GM23338 (cell line): ENCODE measurements at regions not wholly inside any gene's neighbourhood (a gene's known extent, or its start where the extent isn't known, plus 50 kb on each side); places are given as distances from the start of the nearest gene placed in this dataset.
A peak's percentile ranks its signal among the peaks of the same experiment; 100 is the strongest.

Source experiments
- ATAC-seq: fragments of 200-7000 bp; cut with Tn5 transposase; 3 replicates; pipeline ENCODE4 v1.9.1; 2020
- DNase-seq: peaks from one replicate; pipeline ENCODE4 v3.0.0-alpha.2; 2015; ENCODE audit warnings: low spot score
- H2AFZ ChIP-seq: fragments of 200-600 bp; sonication (generic); 2 replicates; pipeline ENCODE4 v1.8.0; 2016; ENCODE audit warnings: antibody characterized with exemption, mild to moderate bottlenecking, moderate library complexity
- H3F3A ChIP-seq: fragments of 200-600 bp; sonication (generic); replicated peaks from 2 replicates; pipeline ENCODE4 v1.8.0; 2017; ENCODE audit warnings: antibody characterized with exemption, mixed run types, low read depth
- H3K27ac ChIP-seq: fragments of 200-600 bp; sonication (generic); 2 replicates; pipeline ENCODE4 v1.6.1; 2016; ENCODE audit warnings: low read depth
- H3K27me3 ChIP-seq: fragments of 200-600 bp; sonication (generic); 2 replicates; pipeline ENCODE4 v1.8.0; 2016; ENCODE audit warnings: mild to moderate bottlenecking, mixed run types, moderate library complexity; ENCODE audit not compliant: insufficient read depth
- H3K36me3 ChIP-seq: fragments of 200-600 bp; sonication (generic); 2 replicates; pipeline ENCODE4 v1.8.0; 2016; ENCODE audit warnings: mild to moderate bottlenecking; ENCODE audit not compliant: insufficient read depth
- H3K4me1 ChIP-seq: fragments of 200-600 bp; sonication (generic); 2 replicates; pipeline ENCODE4 v1.8.0; 2016; ENCODE audit warnings: mild to moderate bottlenecking, moderate library complexity; ENCODE audit not compliant: insufficient read depth
- H3K4me2 ChIP-seq: fragments of 200-600 bp; sonication (generic); 2 replicates; pipeline ENCODE4 v1.7.1; 2017; ENCODE audit warnings: mixed run types
- H3K4me3 ChIP-seq: fragments of 200-600 bp; sonication (generic); 2 replicates; pipeline ENCODE4 v1.6.1; 2016; ENCODE audit warnings: mixed run types
- H3K79me2 ChIP-seq: fragments of 200-600 bp; sonication (generic); replicated peaks from 2 replicates; pipeline ENCODE4 v1.8.0; 2017; ENCODE audit warnings: mild to moderate bottlenecking; ENCODE audit not compliant: insufficient read depth
- H3K9me2 ChIP-seq: fragments of 200-600 bp; sonication (generic); 2 replicates; pipeline ENCODE4 v1.8.0; 2017; ENCODE audit not compliant: insufficient read depth
- H4K20me1 ChIP-seq: fragments of 200-600 bp; sonication (generic); replicated peaks from 2 replicates; pipeline ENCODE4 v1.8.0; 2017; ENCODE audit warnings: mild to moderate bottlenecking; ENCODE audit not compliant: insufficient read depth
- H3K27ac Mint-ChIP-seq: 2 replicates; pipeline ENCODE4 v1.8.0; 2020; ENCODE audit warnings: inconsistent platforms, mild to moderate bottlenecking, moderate library complexity, mixed read lengths
- H3K27me3 Mint-ChIP-seq: 3 replicates; pipeline ENCODE4 v1.8.0; 2022; ENCODE audit warnings: low read depth, mild to moderate bottlenecking, moderate library complexity, mixed read lengths, inconsistent platforms; ENCODE audit not compliant: insufficient read depth, poor library complexity
- H3K36me3 Mint-ChIP-seq: 3 replicates; pipeline ENCODE4 v1.8.0; 2021; ENCODE audit warnings: low read depth, mild to moderate bottlenecking, inconsistent platforms, moderate library complexity, mixed read lengths
- H3K4me1 Mint-ChIP-seq: 3 replicates; pipeline ENCODE4 v1.8.0; 2020; ENCODE audit warnings: mild to moderate bottlenecking, inconsistent platforms, mixed read lengths
- H3K4me3 Mint-ChIP-seq: 3 replicates; pipeline ENCODE4 v1.8.0; 2021; ENCODE audit warnings: moderate library complexity, mild to moderate bottlenecking, inconsistent platforms, mixed read lengths
- H3K9me3 Mint-ChIP-seq: 3 replicates; pipeline ENCODE4 v1.8.0; 2020; ENCODE audit warnings: moderate library complexity, mild to moderate bottlenecking, inconsistent platforms, mixed read lengths
- CREB1 ChIP-seq: fragments of 250-450 bp; sonication (Bioruptor Pico); IDR thresholded peaks from 2 replicates; pipeline ENCODE4 v1.5.0; 2020; ENCODE audit warnings: low read depth, mild to moderate bottlenecking, moderate library complexity
- CTCF ChIP-seq, 2 experiments: fragments of 200-600 bp in 1 of 2; sonication (generic) in 1 of 2; conservative IDR thresholded peaks; 2 replicates each; pipeline versions ENCODE4 v1.5.1 to v1.6.1; 2016 to 2017; ENCODE audit warnings: antibody characterized with exemption in 2 of 2, low read depth in 2 of 2, mild to moderate bottlenecking in 2 of 2, moderate library complexity in 1 of 2
- ETS1 ChIP-seq: IDR thresholded peaks from 2 replicates; pipeline ENCODE4 v1.6.1; 2016; ENCODE audit warnings: antibody characterized with exemption
- EZH2 ChIP-seq: fragments of 200-600 bp; sonication (generic); IDR thresholded peaks from one replicate; pipeline ENCODE4 v1.8.0; 2017; ENCODE audit warnings: antibody characterized with exemption, mild to moderate bottlenecking, low read depth; ENCODE audit not compliant: unreplicated experiment
- EZH2phosphoT487 ChIP-seq: fragments of 200-600 bp; sonication (generic); IDR thresholded peaks from one replicate; pipeline ENCODE4 v1.8.1; 2018; ENCODE audit warnings: antibody characterized with exemption; ENCODE audit not compliant: unreplicated experiment
- JUNB ChIP-seq: IDR thresholded peaks from one replicate; pipeline ENCODE4 v1.6.1; 2016; ENCODE audit warnings: antibody characterized with exemption; ENCODE audit not compliant: unreplicated experiment
- NANOG ChIP-seq: IDR thresholded peaks from 2 replicates; pipeline ENCODE4 v1.6.1; 2016; ENCODE audit warnings: antibody characterized with exemption, borderline replicate concordance
- POLR2AphosphoS5 ChIP-seq: IDR thresholded peaks from 2 replicates; pipeline ENCODE4 v1.6.1; 2016; ENCODE audit warnings: antibody characterized with exemption, low read depth
- REST ChIP-seq: IDR thresholded peaks from one replicate; pipeline ENCODE4 v1.6.1; 2018; ENCODE audit warnings: antibody characterized with exemption; ENCODE audit not compliant: unreplicated experiment
- STAT1 ChIP-seq: IDR thresholded peaks from one replicate; pipeline ENCODE4 v1.6.1; 2016; ENCODE audit warnings: antibody characterized with exemption; ENCODE audit not compliant: unreplicated experiment
- ZNF114 ChIP-seq: fragments of 250-450 bp; sonication (Bioruptor Pico); IDR thresholded peaks from 2 replicates; pipeline ENCODE4 v1.5.0; 2020; ENCODE audit warnings: mild to moderate bottlenecking, moderate library complexity
- ZNF331 ChIP-seq: fragments of 250-450 bp; sonication (Bioruptor Pico); IDR thresholded peaks from 2 replicates; pipeline ENCODE4 v1.5.0; 2020; ENCODE audit warnings: low read depth, mild to moderate bottlenecking, moderate library complexity

GRCh38 chr18:50447102-50447741, 72.4 kb downstream of the SKA1 start:
- H3K4me2 ChIP-seq: peak overlapping the region; percentile 63
- no peak overlapping the region for H3K27ac ChIP-seq
- ATAC-seq (no peak), DNase-seq (no peak)
- H2AFZ ChIP-seq: no peak overlapping the region
- 0 out of 2 replicates have a peak overlapping the region, but pooled peaks have one; percentile 10 for H3K4me3 ChIP-seq
- H3K79me2 ChIP-seq: no peaks in the 10 kb centered on the region
- no peaks in the 10 kb centered on the region for H4K20me1 ChIP-seq
- H3F3A ChIP-seq: no peaks in the 10 kb centered on the region
- 0 out of 2 replicates have a peak, but pooled peaks cover 3% of the 10 kb centered on the region for H3K36me3 ChIP-seq
- peaks cover 38% of the 10 kb centered on the region for H3K9me3 Mint-ChIP-seq
- H3K27me3 ChIP-seq: no peaks in the 10 kb centered on the region
- H3K4me1 ChIP-seq: peaks cover 18% of the 10 kb centered on the region
- TF ChIP-seq STAT1 (no peak), CREB1 (CRISPR knock-in tag) (no peak), ZNF114 (CRISPR knock-in tag) (no peak), ETS1 (no peak)
- H3K27ac Mint-ChIP-seq: no peak overlapping the region
- peaks cover 23% of the 10 kb centered on the region for H3K36me3 Mint-ChIP-seq
- H3K4me1 Mint-ChIP-seq: peaks cover 19% of the 10 kb centered on the region
- H3K4me3 Mint-ChIP-seq: no peak overlapping the region
- H3K9me2 ChIP-seq: peaks cover 29% of the 10 kb centered on the region
- no peaks in the 10 kb centered on the region for H3K27me3 Mint-ChIP-seq

- no peak overlapping the region for H3K4me2 ChIP-seq
- no peaks in the 10 kb centered on the region for H3F3A ChIP-seq
- Mint-ChIP-seq H3K9me3 (peaks cover 34% of the 10 kb centered on the region), H3K4me3 (no peak overlapping the region), H3K4me1 (peaks cover 19% of the 10 kb centered on the region), H3K36me3 (peaks cover 23% of the 10 kb centered on the region), H3K27me3 (no peaks in the 10 kb centered on the region), H3K27ac (no peak overlapping the region)
- H3K27me3 ChIP-seq: no peaks in the 10 kb centered on the region
- H3K27ac ChIP-seq: no peak overlapping the region
- H3K4me1 ChIP-seq: peaks cover 18% of the 10 kb centered on the region
- peaks cover 29% of the 10 kb centered on the region for H3K9me2 ChIP-seq
- no peaks in the 10 kb centered on the region for H4K20me1 ChIP-seq
- DNase-seq (no peak), ATAC-seq (no peak)
- 0 out of 2 replicates have a peak, but pooled peaks cover 3% of the 10 kb centered on the region for H3K36me3 ChIP-seq
- no peaks in the 10 kb centered on the region for H3K79me2 ChIP-seq
- H3K4me3 ChIP-seq: no peak overlapping the region
- no peak overlapping the region for H2AFZ ChIP-seq
- TF ChIP-seq REST (no peak), CREB1 (CRISPR knock-in tag) (no peak), CTCF (conservative IDR thresholded peaks at IDR 0.05; ENCODE audit: low read depth in 2 of 2) (no peak), ZNF331 (CRISPR knock-in tag) (no peak), EZH2phosphoT487 (no peak), EZH2 (no peak), ZNF114 (CRISPR knock-in tag) (no peak), NANOG (no peak), ETS1 (no peak), POLR2AphosphoS5 (no peak), JUNB (no peak)
Observed at GRCh38 chr18:50447952-50448351, 73.1 kb downstream of the SKA1 start.
